ENCODE measurements at regions not wholly inside any gene's neighbourhood (a gene's known extent, or its start where the extent isn't known, plus 50 kb on each side); places are given as distances from the start of the nearest gene placed in this dataset.

DNA sequence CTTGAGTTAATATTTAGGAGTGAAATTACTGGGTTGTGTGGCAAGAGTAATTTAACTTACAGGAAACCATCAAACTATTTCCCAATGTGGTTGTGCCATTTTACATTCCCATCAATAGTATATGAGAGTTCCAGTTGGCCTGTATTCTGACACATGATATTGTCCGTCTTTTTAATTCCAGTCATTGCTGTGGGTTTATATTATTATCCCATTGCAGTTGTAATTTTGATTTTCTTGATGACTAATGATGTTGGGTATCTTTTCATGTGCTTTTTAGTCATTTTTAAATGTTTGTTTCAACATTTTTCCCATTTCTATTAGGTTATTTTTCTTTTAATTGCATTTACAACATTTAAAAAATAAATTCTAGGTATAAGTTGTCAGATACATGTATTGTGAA lies 614.0 kb downstream of the UTRN start:
- peak; percentile 76 for DNase-seq (ENCODE audit: extremely low read depth, low read depth)
- TF ChIP-seq, protein P1, sequence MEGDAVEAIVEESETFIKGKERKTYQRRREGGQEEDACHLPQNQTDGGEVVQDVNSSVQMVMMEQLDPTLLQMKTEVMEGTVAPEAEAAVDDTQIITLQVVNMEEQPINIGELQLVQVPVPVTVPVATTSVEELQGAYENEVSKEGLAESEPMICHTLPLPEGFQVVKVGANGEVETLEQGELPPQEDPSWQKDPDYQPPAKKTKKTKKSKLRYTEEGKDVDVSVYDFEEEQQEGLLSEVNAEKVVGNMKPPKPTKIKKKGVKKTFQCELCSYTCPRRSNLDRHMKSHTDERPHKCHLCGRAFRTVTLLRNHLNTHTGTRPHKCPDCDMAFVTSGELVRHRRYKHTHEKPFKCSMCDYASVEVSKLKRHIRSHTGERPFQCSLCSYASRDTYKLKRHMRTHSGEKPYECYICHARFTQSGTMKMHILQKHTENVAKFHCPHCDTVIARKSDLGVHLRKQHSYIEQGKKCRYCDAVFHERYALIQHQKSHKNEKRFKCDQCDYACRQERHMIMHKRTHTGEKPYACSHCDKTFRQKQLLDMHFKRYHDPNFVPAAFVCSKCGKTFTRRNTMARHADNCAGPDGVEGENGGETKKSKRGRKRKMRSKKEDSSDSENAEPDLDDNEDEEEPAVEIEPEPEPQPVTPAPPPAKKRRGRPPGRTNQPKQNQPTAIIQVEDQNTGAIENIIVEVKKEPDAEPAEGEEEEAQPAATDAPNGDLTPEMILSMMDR (IDR thresholded peaks at IDR 0.05; ENCODE audit: low read depth, low read length): no peak

DNA sequence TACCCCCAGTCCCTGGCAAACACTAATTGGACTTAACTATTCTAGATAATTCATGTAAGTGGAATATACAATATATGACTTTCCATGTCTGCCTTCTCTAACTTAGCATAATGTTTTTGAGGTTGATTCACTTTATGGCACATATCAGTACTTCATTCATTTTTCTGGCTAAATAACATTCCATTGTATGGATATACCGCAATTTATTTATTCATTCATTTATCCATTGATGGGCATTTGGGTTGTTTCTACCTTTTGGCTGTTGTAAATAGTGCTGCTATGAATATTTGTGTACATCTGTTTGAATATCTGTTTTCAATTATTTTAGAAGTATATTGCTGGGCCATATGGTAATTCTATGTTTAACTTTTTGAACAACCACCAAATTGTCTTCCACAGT lies 616.3 kb downstream of the UTRN start:
- TF ChIP-seq, protein P1 (IDR thresholded peaks at IDR 0.05; ENCODE audit: low read depth, low read length): no peak
- no peak for DNase-seq (ENCODE audit: extremely low read depth, low read depth)

DNA sequence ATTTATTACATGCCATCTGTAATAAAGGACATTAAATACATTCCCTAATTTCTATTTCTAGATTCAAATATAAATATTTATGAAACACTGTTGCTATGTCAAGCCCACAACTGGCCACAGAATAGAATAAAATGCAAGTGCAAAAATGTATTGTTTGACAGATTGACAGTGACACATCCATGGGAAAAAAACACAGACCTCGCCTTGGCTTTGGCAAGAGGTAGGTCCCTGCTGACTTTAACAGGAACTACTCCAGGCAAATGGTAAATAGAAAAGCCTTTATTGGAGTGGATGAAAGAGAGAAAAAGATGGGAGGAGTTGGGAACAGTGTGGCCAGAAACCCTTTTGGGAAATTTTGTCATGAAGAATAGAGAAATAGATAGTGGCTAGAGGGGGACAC lies 622.9 kb downstream of the UTRN start:
- DNase-seq (ENCODE audit: extremely low read depth, low read depth): no peak
- TF ChIP-seq, protein P1 (IDR thresholded peaks at IDR 0.05; ENCODE audit: low read depth, low read length): no peak

DNA sequence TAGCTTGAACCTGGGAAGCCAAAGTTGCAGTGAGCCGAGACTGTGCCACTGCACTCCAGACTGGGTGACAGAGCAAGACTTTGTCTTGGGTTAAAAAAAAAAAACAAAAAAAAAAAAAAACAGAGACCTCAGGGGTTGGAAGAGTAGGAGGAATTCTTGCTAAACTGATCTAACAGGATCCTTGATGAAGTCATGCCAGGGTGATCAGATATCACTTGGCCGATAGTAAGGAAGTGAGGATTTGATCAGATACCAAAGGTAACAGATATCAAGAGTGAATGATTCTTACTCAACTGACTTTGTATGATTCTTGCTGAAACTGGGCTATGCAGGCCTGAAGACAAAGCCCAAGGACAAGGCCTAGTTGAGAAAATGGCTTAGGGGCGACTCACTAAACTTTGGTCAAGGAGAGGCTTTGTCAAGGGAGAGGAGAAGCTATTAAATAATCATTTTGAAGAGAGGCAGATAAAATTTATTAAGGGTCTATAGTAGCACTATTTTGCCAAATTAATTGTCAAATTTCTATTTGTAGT lies 624.7 kb downstream of the UTRN start:
- TF ChIP-seq, protein P1 (IDR thresholded peaks at IDR 0.05; ENCODE audit: low read depth, low read length): no peak
- DNase-seq (ENCODE audit: extremely low read depth, low read depth): no peak

DNA sequence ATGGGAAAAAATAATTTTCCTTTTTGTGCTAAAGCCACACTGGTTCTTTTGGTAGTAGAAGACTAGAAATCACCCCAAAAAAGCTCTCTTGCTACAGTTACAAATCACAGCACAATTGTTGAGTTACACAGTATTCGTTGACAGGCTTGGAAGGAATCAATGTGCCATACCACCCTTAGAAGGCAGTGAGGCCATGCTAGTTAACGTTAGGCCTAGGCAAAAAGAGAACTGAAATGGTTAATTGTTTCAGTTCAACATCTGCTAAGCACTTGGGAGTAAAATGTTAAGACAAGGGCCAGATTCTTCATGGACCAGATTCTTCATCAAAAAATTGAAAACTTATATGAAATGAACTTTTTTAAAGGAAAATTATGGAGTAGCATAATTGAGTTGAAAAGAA lies 626.2 kb downstream of the UTRN start:
- TF ChIP-seq, protein P1 (IDR thresholded peaks at IDR 0.05; ENCODE audit: low read depth, low read length): no peak
- DNase-seq (ENCODE audit: extremely low read depth, low read depth): no peak

DNA sequence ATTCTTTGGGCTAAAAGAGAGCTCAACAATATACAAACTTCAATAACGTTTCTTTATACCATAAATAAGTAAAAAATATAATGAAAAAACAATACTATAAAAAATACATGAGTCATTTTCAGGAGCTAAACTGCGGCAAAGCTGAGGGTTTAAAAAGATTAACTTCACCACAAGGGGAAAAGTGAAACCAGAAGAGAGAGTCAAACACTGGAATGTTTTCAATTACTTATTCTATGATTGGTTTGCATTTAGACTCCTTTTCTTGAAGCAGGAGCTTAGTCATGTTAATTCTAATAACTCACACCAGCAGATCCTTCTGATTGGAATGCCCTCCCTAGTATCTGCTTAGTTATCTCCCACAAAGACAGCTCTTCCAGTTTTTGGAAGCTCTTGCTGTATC lies 627.3 kb downstream of the UTRN start:
- TF ChIP-seq, protein P1 (IDR thresholded peaks at IDR 0.05; ENCODE audit: low read depth, low read length): no peak; the same call in none of the 2 replicates
- peak; percentile 57 for DNase-seq (ENCODE audit: extremely low read depth, low read depth)

DNA sequence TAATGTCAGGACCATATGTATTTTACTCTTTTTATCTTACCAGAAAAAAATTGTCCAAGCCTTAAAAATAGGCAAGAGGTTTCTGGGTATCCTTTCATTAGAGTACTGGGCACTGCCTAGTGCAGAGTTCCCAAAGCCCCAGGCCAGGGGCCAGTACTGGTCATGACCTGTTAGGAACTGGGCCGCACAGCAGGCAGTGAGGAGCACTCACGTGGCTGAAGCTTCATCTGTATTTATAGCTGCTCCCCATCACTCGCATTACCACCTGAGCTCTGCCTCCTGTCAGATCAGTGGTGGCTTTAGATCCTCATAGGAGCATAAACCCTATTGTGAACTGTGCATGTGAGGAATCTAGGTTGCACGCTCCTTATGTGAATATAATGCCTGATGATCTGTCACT lies 632.9 kb downstream of the UTRN start:
- TF ChIP-seq, protein P1 (IDR thresholded peaks at IDR 0.05; ENCODE audit: low read depth, low read length): no peak
- no peak for DNase-seq (ENCODE audit: extremely low read depth, low read depth)

Data from AG09319 (cell line).